SU-DHL-6 (cell line): ENCODE measurements at regions not wholly inside any gene's neighbourhood (a gene's known extent, or its start where the extent isn't known, plus 50 kb on each side); places are given as distances from the start of the nearest gene placed in this dataset.
"Not testable (repeated sequence)": the region's sequence is repeated elsewhere in the genome, so short reads cannot be mapped to it uniquely, and the experiment has no call there.

Source experiments
- H2AFZ ChIP-seq: fragments of 200-600 bp; sonication (generic); 2 replicates; pipeline ENCODE4 v1.6.1; 2014; ENCODE audit warnings: low read depth, mild to moderate bottlenecking, moderate library complexity, mixed read lengths, antibody characterized with exemption, low read length; ENCODE audit not compliant: severe bottlenecking
- H3F3A ChIP-seq: fragments of 200-600 bp; shearing (Covaris generic); 2 replicates; pipeline ENCODE4 v1.6.0; 2016; ENCODE audit warnings: antibody characterized with exemption, mild to moderate bottlenecking; ENCODE audit not compliant: insufficient read depth
- H3K27ac ChIP-seq: fragments of 200-600 bp; sonication (generic); 2 replicates; pipeline ENCODE4 v1.5.1; 2016; ENCODE audit warnings: low read depth, mild to moderate bottlenecking, low read length, moderate library complexity, mixed read lengths
- H3K27me3 ChIP-seq: fragments of 200-600 bp; sonication (generic), shearing (Covaris generic); 2 replicates; pipeline ENCODE4 v1.6.0; 2014; ENCODE audit warnings: mild to moderate bottlenecking, low read length
- H3K36me3 ChIP-seq: fragments of 200-600 bp; sonication (generic); 2 replicates; pipeline ENCODE4 v1.6.1; 2014; ENCODE audit warnings: mild to moderate bottlenecking, low read length, mixed read lengths
- H3K4me2 ChIP-seq: fragments of 300-600, 200-600 bp; shearing (Covaris generic), sonication (generic); 2 replicates; pipeline ENCODE4 v1.6.0; 2014; ENCODE audit warnings: low read length, low read depth, mild to moderate bottlenecking; ENCODE audit not compliant: poor library complexity, severe bottlenecking
- H3K4me3 ChIP-seq: fragments of 200-600 bp; sonication (generic); 2 replicates; pipeline ENCODE4 v1.5.1; 2014; ENCODE audit warnings: antibody characterized with exemption, low read length, mild to moderate bottlenecking, mixed read lengths; ENCODE audit not compliant: insufficient read depth, poor library complexity, severe bottlenecking
- H3K79me2 ChIP-seq: fragments of 200-600 bp; sonication (generic); 2 replicates; pipeline ENCODE4 v1.6.1; 2014; ENCODE audit warnings: mild to moderate bottlenecking, low read length, moderate library complexity; ENCODE audit not compliant: insufficient read depth
- H3K9ac ChIP-seq: fragments of 200-600 bp; sonication (generic); 2 replicates; pipeline ENCODE4 v1.7.0; 2014; ENCODE audit warnings: mild to moderate bottlenecking, low read length
- H3K9me2 ChIP-seq: fragments of 200-600 bp; sonication (generic); replicated peaks from 2 replicates; pipeline ENCODE4 v1.6.1; 2014; ENCODE audit warnings: low read length; ENCODE audit not compliant: insufficient read depth
- H3K9me3 ChIP-seq: fragments of 200-600 bp; sonication (generic); 2 replicates; pipeline ENCODE4 v1.6.1; 2014; ENCODE audit warnings: low read length, mixed read lengths; ENCODE audit not compliant: insufficient read depth
- H4K20me1 ChIP-seq: fragments of 200-600 bp; sonication (generic); 2 replicates; pipeline ENCODE4 v1.6.1; 2014; ENCODE audit warnings: low read depth, mild to moderate bottlenecking, antibody characterized with exemption, low read length, moderate library complexity, mixed read lengths
- EZH2phosphoT487 ChIP-seq: fragments of 200-600 bp; sonication (generic), shearing (Covaris generic); conservative IDR thresholded peaks from 2 replicates; pipeline ENCODE4 v1.6.1; 2018; ENCODE audit warnings: mild to moderate bottlenecking, antibody characterized with exemption, low read length, moderate library complexity, mixed read lengths
- TF ChIP-seq, protein P1 (sequence below): fragments of 200-600 bp; sonication (generic); IDR thresholded peaks from one replicate; pipeline ENCODE4 v1.5.1; 2017; ENCODE audit warnings: antibody characterized with exemption, mild to moderate bottlenecking, low read length, moderate library complexity; ENCODE audit not compliant: insufficient read depth, poor library complexity, severe bottlenecking

DNA sequence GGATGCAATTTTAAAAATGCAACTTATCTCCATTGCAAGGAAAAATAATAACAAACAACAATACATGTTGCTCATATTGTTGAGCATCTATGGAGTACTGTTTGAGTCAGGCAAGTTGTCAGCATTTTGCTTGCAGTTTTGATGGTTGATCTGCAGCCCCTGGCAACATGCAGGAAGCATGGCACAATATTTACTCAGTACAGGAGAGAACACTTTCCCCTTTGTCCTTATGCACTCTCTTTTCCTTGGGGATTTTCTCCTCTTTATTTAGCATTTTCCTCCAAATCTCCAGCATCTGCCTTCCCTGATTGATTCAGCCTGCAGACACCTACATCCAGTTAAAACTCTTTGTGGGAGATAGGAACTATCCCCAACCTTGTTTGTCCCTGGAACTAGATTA, 620.5 kb upstream of the LRRN3 start:
- Histone ChIP-seq H3K4me2 (no peak overlapping the region), H3K4me3 (no peak overlapping the region), H3K9ac (no peak overlapping the region), H3K36me3 (no peaks in the 10 kb centered on the region), H3K9me2 (no peaks in the 10 kb centered on the region), H3K27ac (no peak overlapping the region), H2AFZ (no peak overlapping the region), H3F3A (no peaks in the 10 kb centered on the region), H3K27me3 (no peaks in the 10 kb centered on the region), H4K20me1 (no peaks in the 10 kb centered on the region), H3K79me2 (no peaks in the 10 kb centered on the region), H3K9me3 (no peaks in the 10 kb centered on the region)
- no peak for TF ChIP-seq EZH2phosphoT487
- TF ChIP-seq, protein P1, sequence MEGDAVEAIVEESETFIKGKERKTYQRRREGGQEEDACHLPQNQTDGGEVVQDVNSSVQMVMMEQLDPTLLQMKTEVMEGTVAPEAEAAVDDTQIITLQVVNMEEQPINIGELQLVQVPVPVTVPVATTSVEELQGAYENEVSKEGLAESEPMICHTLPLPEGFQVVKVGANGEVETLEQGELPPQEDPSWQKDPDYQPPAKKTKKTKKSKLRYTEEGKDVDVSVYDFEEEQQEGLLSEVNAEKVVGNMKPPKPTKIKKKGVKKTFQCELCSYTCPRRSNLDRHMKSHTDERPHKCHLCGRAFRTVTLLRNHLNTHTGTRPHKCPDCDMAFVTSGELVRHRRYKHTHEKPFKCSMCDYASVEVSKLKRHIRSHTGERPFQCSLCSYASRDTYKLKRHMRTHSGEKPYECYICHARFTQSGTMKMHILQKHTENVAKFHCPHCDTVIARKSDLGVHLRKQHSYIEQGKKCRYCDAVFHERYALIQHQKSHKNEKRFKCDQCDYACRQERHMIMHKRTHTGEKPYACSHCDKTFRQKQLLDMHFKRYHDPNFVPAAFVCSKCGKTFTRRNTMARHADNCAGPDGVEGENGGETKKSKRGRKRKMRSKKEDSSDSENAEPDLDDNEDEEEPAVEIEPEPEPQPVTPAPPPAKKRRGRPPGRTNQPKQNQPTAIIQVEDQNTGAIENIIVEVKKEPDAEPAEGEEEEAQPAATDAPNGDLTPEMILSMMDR = no peak

DNA sequence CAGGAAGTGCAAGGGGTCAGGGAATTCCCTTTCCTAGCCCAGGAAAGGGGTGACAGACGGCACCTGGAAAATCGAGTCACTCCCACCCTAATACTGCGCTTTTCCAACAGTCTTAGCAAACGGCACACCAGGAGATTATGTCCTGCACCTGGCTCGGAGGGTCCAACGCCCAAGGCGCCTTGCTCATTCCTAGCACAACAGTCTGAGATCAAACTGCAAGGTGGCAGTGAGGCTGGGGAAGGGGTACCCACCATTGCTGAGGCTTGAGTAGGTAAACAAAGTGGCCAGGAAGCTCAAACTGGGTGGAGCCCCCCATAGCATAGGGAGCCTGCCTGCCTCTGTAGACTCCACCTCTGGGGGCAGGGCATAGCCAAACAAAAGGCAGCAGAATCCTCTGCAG, 618.5 kb upstream of the LRRN3 start:
- not testable (repeated sequence) for H3K4me3 ChIP-seq, H3K9me3 ChIP-seq, H2AFZ ChIP-seq, H3K9ac ChIP-seq, H3K27ac ChIP-seq, H3K9me2 ChIP-seq, H3K4me2 ChIP-seq, H3K79me2 ChIP-seq, H3K27me3 ChIP-seq, H4K20me1 ChIP-seq, H3K36me3 ChIP-seq, H3F3A ChIP-seq

DNA sequence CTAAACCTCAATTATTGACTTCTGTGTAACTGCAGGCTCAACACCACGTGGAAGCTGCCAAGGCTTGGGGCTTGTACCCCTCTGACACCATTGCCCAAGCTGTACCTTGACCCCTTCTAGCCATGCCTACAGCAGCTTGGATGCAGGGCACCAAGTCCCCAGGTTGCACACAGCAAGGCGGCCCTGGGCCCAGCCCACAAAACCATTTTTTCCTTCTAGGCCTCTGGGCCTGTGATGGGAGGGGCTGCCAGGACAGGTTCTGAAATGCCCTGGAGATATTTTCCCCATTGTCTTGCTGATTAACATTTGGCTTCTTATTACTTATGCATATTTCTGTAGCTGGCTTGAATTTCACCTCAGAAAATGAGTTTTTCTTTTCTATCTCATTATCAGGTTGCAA, 610.0 kb upstream of the LRRN3 start:
- peaks cover 16% of the 10 kb centered on the region; the same call in 1 of the 2 replicates for H3K9me3 ChIP-seq
- H3K9me2 ChIP-seq = no peaks in the 10 kb centered on the region
- H3K4me3 ChIP-seq = no peak overlapping the region
- H3K27ac ChIP-seq = no peak overlapping the region
- no peaks in the 10 kb centered on the region for H3K79me2 ChIP-seq
- no peaks in the 10 kb centered on the region for H3K27me3 ChIP-seq
- TF ChIP-seq EZH2phosphoT487 = no peak
- TF ChIP-seq, protein P1 = no peak
- no peak overlapping the region for H3K9ac ChIP-seq
- no peaks in the 10 kb centered on the region for H4K20me1 ChIP-seq
- no peak overlapping the region for H3K4me2 ChIP-seq
- no peaks in the 10 kb centered on the region for H3K36me3 ChIP-seq
- no peaks in the 10 kb centered on the region for H3F3A ChIP-seq
- no peak overlapping the region for H2AFZ ChIP-seq

DNA sequence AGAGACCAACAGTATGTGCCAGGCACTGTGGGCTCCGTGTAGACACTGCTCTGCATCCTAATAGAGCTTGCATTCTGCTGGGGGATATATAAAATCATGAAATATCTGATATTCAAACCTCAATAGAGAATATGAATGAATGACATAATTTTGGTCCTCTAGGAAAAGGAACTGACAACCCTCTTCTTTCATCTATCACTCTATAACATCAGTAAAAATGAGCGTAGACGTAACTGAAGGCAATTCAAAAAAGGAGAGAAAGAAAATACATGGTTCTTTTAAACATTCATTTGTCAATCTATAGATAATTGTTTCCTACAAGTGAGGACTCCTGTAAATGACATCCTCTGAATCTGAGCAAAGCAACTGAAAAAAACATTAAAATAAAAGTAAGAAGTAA, 607.4 kb upstream of the LRRN3 start:
- H2AFZ ChIP-seq = no peak overlapping the region
- H3K79me2 ChIP-seq = no peaks in the 10 kb centered on the region
- no peaks in the 10 kb centered on the region for H4K20me1 ChIP-seq
- H3K9me3 ChIP-seq = peaks cover 16% of the 10 kb centered on the region; the same call in 1 of the 2 replicates
- TF ChIP-seq EZH2phosphoT487 = no peak
- TF ChIP-seq, protein P1 = no peak
- H3K4me2 ChIP-seq = no peak overlapping the region
- no peak overlapping the region for H3K9ac ChIP-seq
- H3K27ac ChIP-seq = no peak overlapping the region
- no peaks in the 10 kb centered on the region for H3K27me3 ChIP-seq
- H3K9me2 ChIP-seq = no peaks in the 10 kb centered on the region
- no peaks in the 10 kb centered on the region for H3F3A ChIP-seq
- no peak overlapping the region for H3K4me3 ChIP-seq
- H3K36me3 ChIP-seq = no peaks in the 10 kb centered on the region
